ENCODE measurements at regions not wholly inside any gene's neighbourhood (a gene's known extent, or its start where the extent isn't known, plus 50 kb on each side); places are given as distances from the start of the nearest gene placed in this dataset.

- Histone ChIP-seq H3K9me3 (replicated peaks; ENCODE audit: control insufficient read depth, low read depth, low read length) (no peaks in the 10 kb centered on the region), H3K36me3 (ENCODE audit: control insufficient read depth, insufficient read depth, low read length) (no peaks in the 10 kb centered on the region), H3K27ac (ENCODE audit: low read length) (no peak overlapping the region), H3K4me1 (ENCODE audit: control insufficient read depth, insufficient read depth, low read length) (peaks cover 3% of the 10 kb centered on the region), H3K4me3 (ENCODE audit: low read length) (no peak overlapping the region), H3K27me3 (ENCODE audit: control insufficient read depth, insufficient read depth, low read length) (no peaks in the 10 kb centered on the region)
- DNase-seq: peak; percentile 80
- WGBS (ENCODE audit: insufficient coverage): no CpG with 5 or more reads among the region's 2 CpGs
Observed at GRCh38 chr5:116750631-116751580, 176.3 kb upstream of the SEMA6A start.

- Histone ChIP-seq H3K9me3 (replicated peaks; ENCODE audit: control insufficient read depth, low read depth, low read length) (peaks cover 2% of the 10 kb centered on the region), H3K4me1 (ENCODE audit: control insufficient read depth, insufficient read depth, low read length) (peaks cover 3% of the 10 kb centered on the region), H3K4me3 (ENCODE audit: low read length) (no peak overlapping the region), H3K27me3 (ENCODE audit: control insufficient read depth, insufficient read depth, low read length) (no peaks in the 10 kb centered on the region), H3K27ac (ENCODE audit: low read length) (no peak overlapping the region), H3K36me3 (ENCODE audit: control insufficient read depth, insufficient read depth, low read length) (no peaks in the 10 kb centered on the region)
- peak; percentile 72 for DNase-seq
- WGBS (ENCODE audit: insufficient coverage): no CpG with 5 or more reads among the region's 1 CpG
Observed at GRCh38 chr5:116747881-116748280, 173.3 kb upstream of the SEMA6A start.

GRCh38 chr5:116746668-116747067 is 172.0 kb upstream of the SEMA6A start:
- WGBS (ENCODE audit: insufficient coverage): no CpG with 5 or more reads among the region's 3 CpGs

GRCh38 chr5:116740771-116741170 is 166.1 kb upstream of the SEMA6A start:
- Histone ChIP-seq H3K4me3 (ENCODE audit: low read length) (no peak overlapping the region), H3K9me3 (replicated peaks; ENCODE audit: control insufficient read depth, low read depth, low read length) (peaks cover 2% of the 10 kb centered on the region), H3K4me1 (ENCODE audit: control insufficient read depth, insufficient read depth, low read length) (peaks cover 33% of the 10 kb centered on the region), H3K36me3 (ENCODE audit: control insufficient read depth, insufficient read depth, low read length) (no peaks in the 10 kb centered on the region), H3K27ac (ENCODE audit: low read length) (no peak overlapping the region), H3K27me3 (ENCODE audit: control insufficient read depth, insufficient read depth, low read length) (no peaks in the 10 kb centered on the region)
- 86% methylated on average over 1 of the region's 1 CpG for WGBS (ENCODE audit: insufficient coverage)
- DNase-seq: no peak

More at GRCh38 chr5:116746668-116747067, 172.0 kb upstream of the SEMA6A start:
- no peak for DNase-seq
- Histone ChIP-seq H3K36me3 (ENCODE audit: control insufficient read depth, insufficient read depth, low read length) (no peaks in the 10 kb centered on the region), H3K4me3 (ENCODE audit: low read length) (no peak overlapping the region), H3K27ac (ENCODE audit: low read length) (no peak overlapping the region), H3K27me3 (ENCODE audit: control insufficient read depth, insufficient read depth, low read length) (no peaks in the 10 kb centered on the region), H3K9me3 (replicated peaks; ENCODE audit: control insufficient read depth, low read depth, low read length) (peaks cover 2% of the 10 kb centered on the region), H3K4me1 (ENCODE audit: control insufficient read depth, insufficient read depth, low read length) (peaks cover 3% of the 10 kb centered on the region)

GRCh38 chr5:116739571-116739970 is 164.9 kb upstream of the SEMA6A start:
- Histone ChIP-seq H3K9me3 (replicated peaks; ENCODE audit: control insufficient read depth, low read depth, low read length) (peaks cover 2% of the 10 kb centered on the region), H3K4me1 (ENCODE audit: control insufficient read depth, insufficient read depth, low read length) (peaks cover 35% of the 10 kb centered on the region), H3K27ac (ENCODE audit: low read length) (peak overlapping the region; percentile 74), H3K27me3 (ENCODE audit: control insufficient read depth, insufficient read depth, low read length) (no peaks in the 10 kb centered on the region), H3K4me3 (ENCODE audit: low read length) (peak overlapping the region; percentile 8), H3K36me3 (ENCODE audit: control insufficient read depth, insufficient read depth, low read length) (no peaks in the 10 kb centered on the region)
- peak; percentile 72 for DNase-seq
- 8% methylated on average over 6 of the region's 9 CpGs for WGBS (ENCODE audit: insufficient coverage)

GRCh38 chr5:116738615-116739261 is 164.1 kb upstream of the SEMA6A start:
- Histone ChIP-seq H3K27ac (ENCODE audit: low read length) (peak overlapping the region; percentile 74), H3K9me3 (replicated peaks; ENCODE audit: control insufficient read depth, low read depth, low read length) (peaks cover 2% of the 10 kb centered on the region), H3K36me3 (ENCODE audit: control insufficient read depth, insufficient read depth, low read length) (no peaks in the 10 kb centered on the region), H3K4me1 (ENCODE audit: control insufficient read depth, insufficient read depth, low read length) (peaks cover 43% of the 10 kb centered on the region), H3K27me3 (ENCODE audit: control insufficient read depth, insufficient read depth, low read length) (no peaks in the 10 kb centered on the region), H3K4me3 (ENCODE audit: low read length) (no peak overlapping the region)
- WGBS (ENCODE audit: insufficient coverage): 0% methylated on average over 2 of the region's 6 CpGs
- peak; percentile 96 for DNase-seq

- no peaks in the 10 kb centered on the region for H3K9me3 ChIP-seq (replicated peaks; ENCODE audit: control insufficient read depth, low read depth, low read length)
- H3K27me3 ChIP-seq (ENCODE audit: control insufficient read depth, insufficient read depth, low read length): no peaks in the 10 kb centered on the region
- DNase-seq: no peak
- peak overlapping the region; percentile 74 for H3K27ac ChIP-seq (ENCODE audit: low read length)
- WGBS (ENCODE audit: insufficient coverage): 28% methylated on average over 5 of the region's 5 CpGs
- no peaks in the 10 kb centered on the region for H3K36me3 ChIP-seq (ENCODE audit: control insufficient read depth, insufficient read depth, low read length)
- peaks cover 44% of the 10 kb centered on the region for H3K4me1 ChIP-seq (ENCODE audit: control insufficient read depth, insufficient read depth, low read length)
- no peak overlapping the region for H3K4me3 ChIP-seq (ENCODE audit: low read length)
Observed at GRCh38 chr5:116738239-116738614, 163.6 kb upstream of the SEMA6A start.

GRCh38 chr5:116736671-116737070 is 162.0 kb upstream of the SEMA6A start:
- no peak for DNase-seq
- Histone ChIP-seq H3K36me3 (ENCODE audit: control insufficient read depth, insufficient read depth, low read length) (no peaks in the 10 kb centered on the region), H3K9me3 (replicated peaks; ENCODE audit: control insufficient read depth, low read depth, low read length) (no peaks in the 10 kb centered on the region), H3K27ac (ENCODE audit: low read length) (no peak overlapping the region), H3K4me1 (ENCODE audit: control insufficient read depth, insufficient read depth, low read length) (peaks cover 44% of the 10 kb centered on the region), H3K27me3 (ENCODE audit: control insufficient read depth, insufficient read depth, low read length) (no peaks in the 10 kb centered on the region), H3K4me3 (ENCODE audit: low read length) (no peak overlapping the region)

GRCh38 chr5:116733991-116734975 is 159.7 kb upstream of the SEMA6A start:
- Histone ChIP-seq H3K27me3 (ENCODE audit: control insufficient read depth, insufficient read depth, low read length) (no peaks in the 10 kb centered on the region), H3K9me3 (replicated peaks; ENCODE audit: control insufficient read depth, low read depth, low read length) (no peaks in the 10 kb centered on the region), H3K36me3 (ENCODE audit: control insufficient read depth, insufficient read depth, low read length) (no peaks in the 10 kb centered on the region), H3K4me3 (ENCODE audit: low read length) (no peak overlapping the region), H3K27ac (ENCODE audit: low read length) (no peak overlapping the region), H3K4me1 (ENCODE audit: control insufficient read depth, insufficient read depth, low read length) (peaks cover 29% of the 10 kb centered on the region)
- no peak for DNase-seq
- 41% methylated on average over 7 of the region's 11 CpGs for WGBS (ENCODE audit: insufficient coverage)

Measured in muscle of leg (tissue), 3 donors.